ENCODE measurements at regions not wholly inside any gene's neighbourhood (a gene's known extent, or its start where the extent isn't known, plus 50 kb on each side); places are given as distances from the start of the nearest gene placed in this dataset.

GRCh38 chr4:14924812-14925344 is 77.4 kb upstream of the CPEB2 start:
- TF ChIP-seq CTCF (IDR thresholded peaks at IDR 0.05) (no peak), EZH2phosphoT487 (IDR thresholded peaks at IDR 0.05) (no peak)
